ENCODE measurements at regions not wholly inside any gene's neighbourhood (a gene's known extent, or its start where the extent isn't known, plus 50 kb on each side); places are given as distances from the start of the nearest gene placed in this dataset.
A peak's percentile ranks its signal among the peaks of the same experiment; 100 is the strongest.
"Not testable (repeated sequence)": the region's sequence is repeated elsewhere in the genome, so short reads cannot be mapped to it uniquely, and the experiment has no call there.

DNA sequence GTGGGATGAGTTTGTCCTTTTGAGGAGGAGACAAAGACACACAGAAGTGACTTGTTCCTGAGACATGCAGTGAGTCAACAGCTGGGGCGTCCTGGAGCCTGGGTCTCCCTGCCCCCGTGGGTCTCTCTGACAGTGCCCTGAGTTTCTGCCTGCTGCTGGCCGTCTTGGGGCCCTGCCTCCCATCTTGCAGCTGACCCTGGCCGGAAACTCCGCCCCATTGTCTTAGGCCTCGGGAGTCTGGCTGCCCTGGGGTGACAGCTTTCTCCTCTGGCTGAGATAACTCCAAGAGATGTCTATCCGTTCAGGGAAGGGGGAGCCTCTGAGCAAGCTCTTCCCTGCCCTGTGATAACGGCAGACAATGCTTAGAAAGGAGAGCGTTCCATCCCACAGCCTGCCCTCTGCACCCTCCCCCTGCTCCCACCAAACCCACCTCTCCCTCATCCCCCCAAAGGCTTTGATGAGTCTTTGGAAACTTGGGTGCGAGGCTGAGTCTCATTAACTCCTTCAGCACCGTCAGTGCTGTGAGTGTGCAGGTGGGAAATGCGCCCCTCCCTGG, 69.5 kb upstream of the PODXL start:
- TF ChIP-seq Cebpa-rat (IDR thresholded peaks at IDR 0.05), result no peak
- no peaks in the 10 kb centered on the region for H3K36me3 ChIP-seq
- H3K27ac ChIP-seq, result no peak overlapping the region
- H3K9me3 ChIP-seq, result no peaks in the 10 kb centered on the region
- H3K4me1 ChIP-seq, result no peaks in the 10 kb centered on the region
- H3K27me3 ChIP-seq, result no peaks in the 10 kb centered on the region
- H3K9ac ChIP-seq, result no peak overlapping the region
- no peaks in the 10 kb centered on the region for H4K20me1 ChIP-seq
- no peak overlapping the region for H3K4me2 ChIP-seq
- H3K4me3 ChIP-seq, result no peak overlapping the region

DNA sequence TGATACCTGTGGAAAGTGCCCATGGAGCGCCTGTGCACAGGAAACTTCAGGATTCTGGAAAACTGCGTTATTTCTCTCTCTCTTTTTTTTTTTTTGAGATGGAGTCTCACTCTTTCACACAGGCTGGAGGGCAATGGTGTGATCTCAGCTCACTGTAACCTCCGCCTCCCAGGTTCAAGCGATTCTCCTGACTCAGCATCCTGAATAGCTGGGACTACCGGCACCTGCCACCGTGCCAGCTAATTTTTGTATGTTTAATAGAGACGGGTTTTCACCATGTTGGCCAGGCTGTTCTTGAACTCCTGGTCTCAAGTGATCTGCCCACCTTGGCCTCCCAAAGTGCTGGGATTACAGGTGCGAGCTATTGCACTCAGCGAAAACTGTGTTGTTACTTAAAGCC, 68.9 kb upstream of the PODXL start:
- H3K4me2 ChIP-seq, H4K20me1 ChIP-seq, H3K27me3 ChIP-seq, H3K36me3 ChIP-seq, H3K9ac ChIP-seq, H3K9me3 ChIP-seq, H3K4me3 ChIP-seq, H3K4me1 ChIP-seq, H3K27ac ChIP-seq: not testable (repeated sequence)

GRCh38 chr7:131624536-131624935, 68.1 kb upstream of the PODXL start:
- TF ChIP-seq Cebpa-rat (IDR thresholded peaks at IDR 0.05), result no peak
- H3K36me3 ChIP-seq, result no peaks in the 10 kb centered on the region
- H4K20me1 ChIP-seq, result no peaks in the 10 kb centered on the region
- H3K27ac ChIP-seq, result no peak overlapping the region
- peaks cover 12% of the 10 kb centered on the region for H3K4me1 ChIP-seq
- H3K9me3 ChIP-seq, result no peaks in the 10 kb centered on the region
- H3K4me3 ChIP-seq, result no peak overlapping the region
- H3K27me3 ChIP-seq, result no peaks in the 10 kb centered on the region
- H3K9ac ChIP-seq, result no peak overlapping the region
- H3K4me2 ChIP-seq, result no peak overlapping the region

DNA sequence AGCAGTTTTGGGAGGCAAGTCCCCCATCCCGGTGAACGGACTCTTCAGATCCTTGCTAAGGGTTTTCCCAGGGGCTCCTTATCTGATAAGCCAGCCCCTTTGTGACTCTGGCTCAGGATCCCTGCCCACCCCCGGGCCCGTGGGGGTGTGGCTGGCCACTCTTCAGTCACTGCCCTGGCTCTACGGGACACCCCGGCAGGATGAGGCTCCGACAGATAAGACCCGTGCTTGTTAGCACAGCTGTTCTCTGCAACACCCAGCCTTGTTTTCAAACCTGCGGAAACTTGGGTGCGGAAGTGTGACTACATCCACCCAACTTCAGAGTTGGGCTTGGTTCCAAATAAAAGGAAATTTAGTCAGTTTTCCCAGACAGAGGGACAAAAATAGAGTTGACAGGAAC, 66.7 kb upstream of the PODXL start:
- H3K4me1 ChIP-seq, result peaks cover 17% of the 10 kb centered on the region

GRCh38 chr7:131621652-131622051, 65.2 kb upstream of the PODXL start:
- Histone ChIP-seq H4K20me1 (no peaks in the 10 kb centered on the region), H3K9ac (no peak overlapping the region), H3K27me3 (no peaks in the 10 kb centered on the region), H3K27ac (no peak overlapping the region), H3K36me3 (no peaks in the 10 kb centered on the region), H3K4me1 (peaks cover 17% of the 10 kb centered on the region), H3K4me2 (no peak overlapping the region), H3K9me3 (no peaks in the 10 kb centered on the region), H3K4me3 (no peak overlapping the region)
- no peak for TF ChIP-seq Cebpa-rat (IDR thresholded peaks at IDR 0.05)

More for the DNA sequence above, 66.7 kb upstream of the PODXL start:
- no peak overlapping the region for H3K4me2 ChIP-seq
- H3K4me3 ChIP-seq, result no peak overlapping the region
- no peaks in the 10 kb centered on the region for H3K27me3 ChIP-seq
- no peaks in the 10 kb centered on the region for H3K36me3 ChIP-seq
- no peaks in the 10 kb centered on the region for H3K9me3 ChIP-seq
- no peak overlapping the region for H3K9ac ChIP-seq
- TF ChIP-seq Cebpa-rat (IDR thresholded peaks at IDR 0.05), result no peak
- H3K27ac ChIP-seq, result no peak overlapping the region
- H4K20me1 ChIP-seq, result no peaks in the 10 kb centered on the region

- no peak overlapping the region for H3K4me2 ChIP-seq
- H3K9me3 ChIP-seq, result no peaks in the 10 kb centered on the region
- no peak overlapping the region for H3K9ac ChIP-seq
- no peak overlapping the region for H3K4me3 ChIP-seq
- TF ChIP-seq Cebpa-rat (IDR thresholded peaks at IDR 0.05), result no peak
- H3K27me3 ChIP-seq, result no peaks in the 10 kb centered on the region
- H3K36me3 ChIP-seq, result no peaks in the 10 kb centered on the region
- peaks cover 17% of the 10 kb centered on the region for H3K4me1 ChIP-seq
- H3K27ac ChIP-seq, result no peak overlapping the region
- no peaks in the 10 kb centered on the region for H4K20me1 ChIP-seq
Observed at GRCh38 chr7:131620673-131621609, 64.5 kb upstream of the PODXL start.

DNA sequence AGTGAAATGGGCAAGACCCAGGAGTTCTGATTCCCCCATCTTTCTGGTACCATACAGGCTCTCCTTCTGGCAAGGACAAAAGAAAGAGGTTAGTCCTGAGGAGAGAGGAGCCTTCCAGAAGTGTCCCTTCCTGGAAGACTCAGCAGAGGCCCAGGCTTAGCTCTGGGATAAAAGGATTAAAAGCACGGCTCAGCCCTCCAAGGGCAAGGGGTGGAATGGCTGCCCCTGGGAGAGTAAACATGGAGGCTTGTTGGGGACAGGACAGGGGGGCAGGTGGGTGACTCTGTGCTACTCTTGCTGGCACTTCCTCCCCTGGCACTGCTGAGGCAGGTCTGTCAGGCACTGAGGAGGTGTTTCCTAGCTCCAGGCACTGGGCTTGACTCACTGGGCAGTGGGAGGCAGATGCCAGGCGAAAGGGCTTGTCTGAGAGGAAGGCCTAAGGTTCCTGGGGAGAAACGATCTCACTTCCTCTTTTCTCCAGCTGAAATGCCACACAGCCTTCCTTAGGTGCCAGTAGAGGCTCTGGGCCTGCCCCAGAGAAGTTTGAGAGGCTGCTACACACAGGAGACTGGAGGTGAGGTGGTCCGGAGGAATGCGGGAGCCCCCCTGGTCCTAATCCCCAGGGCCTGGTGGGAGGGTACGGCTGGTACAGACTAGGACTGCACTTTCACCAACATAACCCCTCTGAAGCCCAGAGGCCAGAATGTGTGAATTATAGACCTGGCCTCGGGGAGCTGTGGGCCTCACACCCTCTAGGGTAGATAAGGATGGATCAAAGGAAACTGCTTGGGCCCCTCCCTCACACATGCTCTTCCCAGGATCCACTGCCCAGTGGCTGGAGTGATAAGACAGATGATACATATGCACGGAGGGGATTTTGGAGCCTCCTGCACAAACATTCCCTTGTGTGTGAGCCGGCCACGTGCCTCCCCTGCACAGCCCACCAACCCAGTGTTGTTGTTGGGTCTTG, 63.2 kb upstream of the PODXL start:
- H3K9ac ChIP-seq, result no peak overlapping the region
- no peak for TF ChIP-seq Cebpa-rat (IDR thresholded peaks at IDR 0.05)
- H3K27me3 ChIP-seq, result no peaks in the 10 kb centered on the region
- no peak overlapping the region for H3K4me3 ChIP-seq
- H3K27ac ChIP-seq, result peak overlapping the region; percentile 51
- no peaks in the 10 kb centered on the region for H3K9me3 ChIP-seq
- H3K36me3 ChIP-seq, result no peaks in the 10 kb centered on the region
- peaks cover 17% of the 10 kb centered on the region for H3K4me1 ChIP-seq
- H4K20me1 ChIP-seq, result no peaks in the 10 kb centered on the region
- H3K4me2 ChIP-seq, result peak overlapping the region; percentile 22; the same call in 1 of the 2 replicates

GRCh38 chr7:131618391-131618790, 62.0 kb upstream of the PODXL start:
- no peak for TF ChIP-seq Cebpa-rat (IDR thresholded peaks at IDR 0.05)
- no peak overlapping the region for H3K27ac ChIP-seq
- H3K4me1 ChIP-seq, result peaks cover 17% of the 10 kb centered on the region
- H4K20me1 ChIP-seq, result no peaks in the 10 kb centered on the region
- no peaks in the 10 kb centered on the region for H3K36me3 ChIP-seq
- no peak overlapping the region for H3K9ac ChIP-seq
- no peak overlapping the region for H3K4me2 ChIP-seq
- no peaks in the 10 kb centered on the region for H3K27me3 ChIP-seq
- no peak overlapping the region for H3K4me3 ChIP-seq
- H3K9me3 ChIP-seq, result no peaks in the 10 kb centered on the region

DNA sequence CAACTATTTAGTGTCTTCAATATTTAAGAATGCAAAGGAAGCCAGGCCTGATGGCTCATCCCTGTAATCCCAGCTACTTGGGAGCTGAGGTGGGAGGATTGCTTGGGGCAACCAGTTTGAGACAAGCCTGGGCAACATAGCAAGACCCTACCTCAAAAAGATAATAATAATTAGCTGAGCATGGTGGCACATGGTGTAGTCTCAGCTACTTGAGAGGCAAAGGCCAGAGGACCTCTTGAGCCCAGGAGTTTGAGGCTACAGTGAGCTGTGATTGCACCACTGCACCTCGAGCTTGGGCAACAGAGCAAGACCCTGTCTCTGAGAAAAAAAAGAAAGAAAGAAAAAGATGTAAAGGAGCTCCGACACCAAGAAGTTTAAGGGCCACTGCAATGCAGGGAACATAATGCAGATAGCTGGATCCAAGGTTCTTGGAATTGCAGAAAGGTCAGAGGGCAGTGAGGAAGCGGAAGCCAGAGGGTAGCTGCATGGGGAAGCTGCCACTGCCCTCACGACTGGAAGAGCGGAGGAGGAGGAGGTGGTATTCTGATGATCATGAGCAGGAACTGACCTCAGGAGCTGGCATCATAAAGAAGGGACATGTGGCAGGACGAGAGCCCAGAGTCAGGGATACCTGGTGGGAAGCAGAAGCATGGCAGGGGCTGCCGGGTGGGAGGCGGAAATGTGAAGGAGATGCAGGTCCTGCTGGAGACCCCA, 60.2 kb upstream of the PODXL start:
- H3K4me3 ChIP-seq, result no peak overlapping the region
- no peak overlapping the region for H3K27ac ChIP-seq
- no peaks in the 10 kb centered on the region for H3K9me3 ChIP-seq
- no peaks in the 10 kb centered on the region for H4K20me1 ChIP-seq
- H3K4me1 ChIP-seq, result peaks cover 17% of the 10 kb centered on the region
- H3K27me3 ChIP-seq, result no peaks in the 10 kb centered on the region
- no peaks in the 10 kb centered on the region for H3K36me3 ChIP-seq
- no peak overlapping the region for H3K4me2 ChIP-seq
- no peak for TF ChIP-seq Cebpa-rat (IDR thresholded peaks at IDR 0.05)
- H3K9ac ChIP-seq, result no peak overlapping the region

All from BLaER1 (cell line).